ENCODE measurements at regions not wholly inside any gene's neighbourhood (a gene's known extent, or its start where the extent isn't known, plus 50 kb on each side); places are given as distances from the start of the nearest gene placed in this dataset.

GRCh38 chr1:18554597-18554996 is 73.9 kb downstream of the KLHDC7A start:
- H3F3A ChIP-seq (ENCODE audit: control insufficient read depth, insufficient read depth): no peaks in the 10 kb centered on the region
- TF ChIP-seq EZH2phosphoT487 (IDR thresholded peaks at IDR 0.05; ENCODE audit: borderline replicate concordance, low read length) (no peak), CTCF (IDR thresholded peaks at IDR 0.05; ENCODE audit: low read depth, low read length, poor library complexity, severe bottlenecking) (no peak)
- H3K27ac ChIP-seq (ENCODE audit: low read depth, low read length): no peak overlapping the region
- no peaks in the 10 kb centered on the region for H3K9me2 ChIP-seq (replicated peaks; ENCODE audit: control insufficient read depth, low read length)
- H3K4me2 ChIP-seq (ENCODE audit: low read length): no peak overlapping the region
- no peaks in the 10 kb centered on the region for H3K4me1 ChIP-seq (ENCODE audit: control insufficient read depth, low read length)
- H3K79me2 ChIP-seq (ENCODE audit: control insufficient read depth, low read length): no peaks in the 10 kb centered on the region
- H4K20me1 ChIP-seq (ENCODE audit: control insufficient read depth, insufficient read depth, low read depth, low read length): no peaks in the 10 kb centered on the region
- no peaks in the 10 kb centered on the region for H3K36me3 ChIP-seq (ENCODE audit: control insufficient read depth, low read length)
- no peak overlapping the region for H3K4me3 ChIP-seq (ENCODE audit: low read length)
- no peaks in the 10 kb centered on the region for H3K9me3 ChIP-seq (ENCODE audit: control insufficient read depth, insufficient read depth, low read length)
- H3K27me3 ChIP-seq (ENCODE audit: control insufficient read depth, low read length): no peaks in the 10 kb centered on the region; the same call in 1 of the 2 replicates

- Histone ChIP-seq H4K20me1 (ENCODE audit: control insufficient read depth, insufficient read depth, low read depth, low read length) (no peaks in the 10 kb centered on the region), H3K9me3 (ENCODE audit: control insufficient read depth, insufficient read depth, low read length) (no peaks in the 10 kb centered on the region), H3K4me2 (ENCODE audit: low read length) (no peak overlapping the region), H3K9me2 (replicated peaks; ENCODE audit: control insufficient read depth, low read length) (no peaks in the 10 kb centered on the region), H3K27me3 (ENCODE audit: control insufficient read depth, low read length) (no peaks in the 10 kb centered on the region; the same call in 1 of the 2 replicates), H3K79me2 (ENCODE audit: control insufficient read depth, low read length) (no peaks in the 10 kb centered on the region), H3K36me3 (ENCODE audit: control insufficient read depth, low read length) (no peaks in the 10 kb centered on the region), H3K4me1 (ENCODE audit: control insufficient read depth, low read length) (no peaks in the 10 kb centered on the region), H3F3A (ENCODE audit: control insufficient read depth, insufficient read depth) (no peaks in the 10 kb centered on the region), H3K27ac (ENCODE audit: low read depth, low read length) (no peak overlapping the region), H3K4me3 (ENCODE audit: low read length) (no peak overlapping the region)
- no peak for TF ChIP-seq CTCF (IDR thresholded peaks at IDR 0.05; ENCODE audit: low read depth, low read length, poor library complexity, severe bottlenecking)
- TF ChIP-seq EZH2phosphoT487 (IDR thresholded peaks at IDR 0.05; ENCODE audit: borderline replicate concordance, low read length): no peak
These were observed 74.3 kb downstream of the KLHDC7A start for GRCh38 chr1:18555036-18555435.

- Histone ChIP-seq H3K27me3 (ENCODE audit: control insufficient read depth, low read length) (no peaks in the 10 kb centered on the region; the same call in 1 of the 2 replicates), H3K79me2 (ENCODE audit: control insufficient read depth, low read length) (no peaks in the 10 kb centered on the region)
These were observed 74.3 kb upstream of the PAX7 start for GRCh38 chr1:18556364-18556763.

More at GRCh38 chr1:18556364-18556763, 74.3 kb upstream of the PAX7 start:
- Histone ChIP-seq H3K27ac (ENCODE audit: low read depth, low read length) (no peak overlapping the region), H3K9me2 (replicated peaks; ENCODE audit: control insufficient read depth, low read length) (no peaks in the 10 kb centered on the region), H3F3A (ENCODE audit: control insufficient read depth, insufficient read depth) (no peaks in the 10 kb centered on the region), H3K4me1 (ENCODE audit: control insufficient read depth, low read length) (no peaks in the 10 kb centered on the region), H4K20me1 (ENCODE audit: control insufficient read depth, insufficient read depth, low read depth, low read length) (no peaks in the 10 kb centered on the region), H3K4me3 (ENCODE audit: low read length) (no peak overlapping the region), H3K36me3 (ENCODE audit: control insufficient read depth, low read length) (no peaks in the 10 kb centered on the region), H3K4me2 (ENCODE audit: low read length) (no peak overlapping the region), H3K9me3 (ENCODE audit: control insufficient read depth, insufficient read depth, low read length) (no peaks in the 10 kb centered on the region)
- peak; percentile 55 for TF ChIP-seq CTCF (IDR thresholded peaks at IDR 0.05; ENCODE audit: low read depth, low read length, poor library complexity, severe bottlenecking)
- TF ChIP-seq EZH2phosphoT487 (IDR thresholded peaks at IDR 0.05; ENCODE audit: borderline replicate concordance, low read length): no peak
